Karpas-422 (cell line): ENCODE measurements at regions not wholly inside any gene's neighbourhood (a gene's known extent, or its start where the extent isn't known, plus 50 kb on each side); places are given as distances from the start of the nearest gene placed in this dataset.

Experiments
- DNase-seq: peaks from one replicate; pipeline ENCODE4 v3.0.0-alpha.2; 2015
- H2AFZ ChIP-seq: fragments of 200-600 bp; sonication (generic); 2 replicates; pipeline ENCODE4 v1.6.1; 2014; ENCODE audit warnings: antibody characterized with exemption, low read length, mixed read lengths
- H3K27ac ChIP-seq: fragments of 200-600 bp; sonication (generic); 2 replicates; pipeline ENCODE4 v1.5.1; 2014; ENCODE audit warnings: mild to moderate bottlenecking, low read length, moderate library complexity
- H3K27me3 ChIP-seq: fragments of 200-600 bp; sonication (generic); 2 replicates; pipeline ENCODE4 v1.6.1; 2014; ENCODE audit warnings: low read length, mixed read lengths
- H3K36me3 ChIP-seq: fragments of 200-600 bp; sonication (generic); 2 replicates; pipeline ENCODE4 v1.6.1; 2014; ENCODE audit warnings: low read length, mixed read lengths; ENCODE audit not compliant: insufficient read depth
- H3K4me1 ChIP-seq: fragments of 200-600 bp; sonication (generic); 2 replicates; pipeline ENCODE4 v1.6.1; 2014; ENCODE audit warnings: mild to moderate bottlenecking, low read length, mixed read lengths
- H3K4me2 ChIP-seq: fragments of 200-600 bp; sonication (generic); 2 replicates; pipeline ENCODE4 v1.6.1; 2014; ENCODE audit warnings: low read length, low read depth, mild to moderate bottlenecking; ENCODE audit not compliant: poor library complexity, severe bottlenecking
- H3K4me3 ChIP-seq: fragments of 200-600 bp; sonication (generic); 2 replicates; pipeline ENCODE4 v1.5.1; 2014; ENCODE audit warnings: mild to moderate bottlenecking, antibody characterized with exemption, low read length, mixed read lengths
- H3K79me2 ChIP-seq: fragments of 200-600 bp; sonication (generic); 2 replicates; pipeline ENCODE4 v1.6.1; 2014; ENCODE audit warnings: mild to moderate bottlenecking, low read length, mixed read lengths
- H3K9ac ChIP-seq: fragments of 200-600 bp; sonication (generic); 2 replicates; pipeline ENCODE4 v1.6.0; 2014; ENCODE audit warnings: low read length
- H3K9me2 ChIP-seq: fragments of 200-600 bp; sonication (generic), shearing (Covaris generic); replicated peaks from 2 replicates; pipeline ENCODE4 v1.6.0; 2014; ENCODE audit warnings: mild to moderate bottlenecking, low read length, moderate library complexity; ENCODE audit not compliant: insufficient read depth
- H3K9me3 ChIP-seq: fragments of 300-700, 200-600 bp; sonication (generic); 2 replicates; pipeline ENCODE4 v1.6.1; 2014; ENCODE audit warnings: low read length, mixed read lengths
- H4K20me1 ChIP-seq: fragments of 200-600 bp; sonication (generic); 2 replicates; pipeline ENCODE4 v1.6.1; 2014; ENCODE audit warnings: mild to moderate bottlenecking, antibody characterized with exemption, low read length, low read depth; ENCODE audit not compliant: insufficient read depth

- Histone ChIP-seq H3K4me2 (no peak overlapping the region), H2AFZ (no peak overlapping the region), H3K79me2 (no peaks in the 10 kb centered on the region), H3K36me3 (no peaks in the 10 kb centered on the region), H3K4me1 (no peaks in the 10 kb centered on the region), H3K9me2 (no peaks in the 10 kb centered on the region), H3K4me3 (no peak overlapping the region), H3K9ac (no peak overlapping the region), H3K9me3 (no peaks in the 10 kb centered on the region), H4K20me1 (no peaks in the 10 kb centered on the region), H3K27me3 (no peaks in the 10 kb centered on the region), H3K27ac (no peak overlapping the region)
- no peak for DNase-seq
These were observed 85.8 kb upstream of the KCNJ15 start for GRCh38 chr21:38170704-38171682.

- Histone ChIP-seq H3K27me3 (no peaks in the 10 kb centered on the region), H3K4me2 (no peak overlapping the region), H3K9me2 (no peaks in the 10 kb centered on the region), H3K36me3 (no peaks in the 10 kb centered on the region), H3K9me3 (no peaks in the 10 kb centered on the region), H3K27ac (no peak overlapping the region), H3K4me1 (no peaks in the 10 kb centered on the region), H3K4me3 (no peak overlapping the region), H3K79me2 (no peaks in the 10 kb centered on the region), H3K9ac (no peak overlapping the region), H4K20me1 (no peaks in the 10 kb centered on the region), H2AFZ (no peak overlapping the region)
- no peak for DNase-seq
These were observed 85.0 kb upstream of the KCNJ15 start for GRCh38 chr21:38171723-38172344.

GRCh38 chr21:38173276-38174035 is 83.3 kb upstream of the KCNJ15 start:
- H3K27ac ChIP-seq: no peak overlapping the region
- no peak overlapping the region for H2AFZ ChIP-seq
- no peaks in the 10 kb centered on the region for H3K9me2 ChIP-seq
- H3K27me3 ChIP-seq: no peaks in the 10 kb centered on the region
- H3K36me3 ChIP-seq: no peaks in the 10 kb centered on the region
- no peak overlapping the region for H3K4me3 ChIP-seq
- H3K4me2 ChIP-seq: no peak overlapping the region
- no peaks in the 10 kb centered on the region for H3K79me2 ChIP-seq
- H3K9me3 ChIP-seq: no peaks in the 10 kb centered on the region
- H3K4me1 ChIP-seq: no peaks in the 10 kb centered on the region
- H3K9ac ChIP-seq: no peak overlapping the region
- DNase-seq: no peak
- no peaks in the 10 kb centered on the region for H4K20me1 ChIP-seq

- Histone ChIP-seq H3K4me2 (no peak overlapping the region), H3K9me2 (no peaks in the 10 kb centered on the region), H3K36me3 (no peaks in the 10 kb centered on the region), H3K4me3 (no peak overlapping the region), H3K27me3 (no peaks in the 10 kb centered on the region), H3K27ac (no peak overlapping the region), H3K79me2 (no peaks in the 10 kb centered on the region), H3K9ac (no peak overlapping the region), H4K20me1 (no peaks in the 10 kb centered on the region), H2AFZ (no peak overlapping the region), H3K4me1 (no peaks in the 10 kb centered on the region), H3K9me3 (no peaks in the 10 kb centered on the region)
- no peak for DNase-seq
These were observed 81.5 kb upstream of the KCNJ15 start for GRCh38 chr21:38175306-38175705.

- Histone ChIP-seq H2AFZ (no peak overlapping the region), H3K9me3 (no peaks in the 10 kb centered on the region), H3K4me1 (no peaks in the 10 kb centered on the region), H3K9ac (no peak overlapping the region), H3K79me2 (no peaks in the 10 kb centered on the region), H3K4me3 (no peak overlapping the region), H3K9me2 (no peaks in the 10 kb centered on the region), H3K4me2 (no peak overlapping the region), H3K36me3 (no peaks in the 10 kb centered on the region), H3K27me3 (no peaks in the 10 kb centered on the region), H3K27ac (no peak overlapping the region), H4K20me1 (no peaks in the 10 kb centered on the region)
- DNase-seq: no peak
These were observed 78.7 kb upstream of the KCNJ15 start for GRCh38 chr21:38177919-38178652.

GRCh38 chr21:38178653-38179470 is 77.9 kb upstream of the KCNJ15 start:
- no peak overlapping the region for H3K4me2 ChIP-seq
- H3K9me2 ChIP-seq: no peaks in the 10 kb centered on the region
- no peaks in the 10 kb centered on the region for H3K36me3 ChIP-seq
- H4K20me1 ChIP-seq: no peaks in the 10 kb centered on the region
- no peak overlapping the region for H3K4me3 ChIP-seq
- H3K27ac ChIP-seq: no peak overlapping the region
- no peaks in the 10 kb centered on the region for H3K9me3 ChIP-seq
- no peak overlapping the region for H2AFZ ChIP-seq
- no peaks in the 10 kb centered on the region for H3K4me1 ChIP-seq
- no peaks in the 10 kb centered on the region for H3K27me3 ChIP-seq
- no peak overlapping the region for H3K9ac ChIP-seq
- no peaks in the 10 kb centered on the region for H3K79me2 ChIP-seq
- DNase-seq: no peak

- Histone ChIP-seq H3K9me3 (no peaks in the 10 kb centered on the region), H3K9ac (no peak overlapping the region), H3K9me2 (no peaks in the 10 kb centered on the region)
These were observed 77.3 kb upstream of the KCNJ15 start for GRCh38 chr21:38179511-38179910.

More at GRCh38 chr21:38179511-38179910, 77.3 kb upstream of the KCNJ15 start:
- no peaks in the 10 kb centered on the region for H3K27me3 ChIP-seq
- no peaks in the 10 kb centered on the region for H3K36me3 ChIP-seq
- no peak overlapping the region for H3K4me2 ChIP-seq
- no peak for DNase-seq
- no peaks in the 10 kb centered on the region for H3K79me2 ChIP-seq
- H4K20me1 ChIP-seq: no peaks in the 10 kb centered on the region
- H3K27ac ChIP-seq: no peak overlapping the region
- H2AFZ ChIP-seq: no peak overlapping the region
- no peaks in the 10 kb centered on the region for H3K4me1 ChIP-seq
- H3K4me3 ChIP-seq: no peak overlapping the region
